ENCODE measurements at regions not wholly inside any gene's neighbourhood (a gene's known extent, or its start where the extent isn't known, plus 50 kb on each side); places are given as distances from the start of the nearest gene placed in this dataset.

GRCh38 chr2:181294979-181295378 lies 162.2 kb upstream of the ITGA4 start:
- peaks cover 3% of the 10 kb centered on the region; the same call in 1 of the 2 replicates for H3K9me2 ChIP-seq (ENCODE audit: insufficient read depth)
- no peak overlapping the region for H3K4me3 ChIP-seq (replicated peaks in 1 of 2; ENCODE audit: low read depth in 1 of 2, low read length in 2 of 2)
- H3K9ac ChIP-seq (ENCODE audit: low read length) = no peak overlapping the region
- ChIA-PET RAD21 (ENCODE audit: low non-redundant PET in 1 of 2, low total read pairs in 2 of 2, uncharacterized antibody in 2 of 2, unreplicated experiment in 2 of 2) (no interaction called here), CTCF (no interaction called here), POLR2A (no interaction called here)
- no peak overlapping the region for H2AFZ ChIP-seq (ENCODE audit: low read depth, low read length, poor library complexity, severe bottlenecking)
- no peaks in the 10 kb centered on the region for H3K27me3 ChIP-seq (ENCODE audit: insufficient read depth, low read length)
- no peaks in the 10 kb centered on the region for H3K36me3 ChIP-seq (ENCODE audit: control insufficient read depth in 1 of 2, insufficient read depth in 2 of 2, low read length in 2 of 2)
- intact Hi-C loops (cut with micrococcal nuclease) = no loop called here
- no peak overlapping the region for H3K4me2 ChIP-seq (ENCODE audit: low read length)
- no peak overlapping the region for H3K27ac ChIP-seq (ENCODE audit: low read depth, low read length)
- BruUV-seq (replicated peaks) = no TSS peak
- H3K9me3 ChIP-seq (ENCODE audit: control insufficient read depth in 1 of 2, insufficient read depth in 1 of 2, low read depth in 1 of 2, low read length in 2 of 2) = no peaks in the 10 kb centered on the region
- H4K20me1 ChIP-seq (ENCODE audit: insufficient read depth) = no peaks in the 10 kb centered on the region
- no peaks in the 10 kb centered on the region for H3K79me2 ChIP-seq (ENCODE audit: insufficient read depth, low read length)
- H3K4me1 ChIP-seq (ENCODE audit: control insufficient read depth in 1 of 2, insufficient read depth in 2 of 2, low read length in 2 of 2) = no peaks in the 10 kb centered on the region
- TF ChIP-seq SIN3A (IDR thresholded peaks at IDR 0.05; ENCODE audit: low read depth) = no peak
- no peak for TF ChIP-seq ELF1 (IDR thresholded peaks at IDR 0.05; ENCODE audit: borderline replicate concordance, low read depth)
- no peak for TF ChIP-seq POLR2A (IDR thresholded peaks at IDR 0.05; ENCODE audit: borderline replicate concordance, extremely low read depth, insufficient read depth, insufficient read length)
- TF ChIP-seq JUND (IDR thresholded peaks at IDR 0.05) = no peak
- no peak for TF ChIP-seq YY1 (IDR thresholded peaks at IDR 0.05; ENCODE audit: extremely low read depth, insufficient replicate concordance, low read depth, low read length)
- no peak for TF ChIP-seq ZNF274 (IDR thresholded peaks at IDR 0.05; ENCODE audit: low read depth, low read length)
- TF ChIP-seq RAD21 (IDR thresholded peaks at IDR 0.05; ENCODE audit: low read depth) = no peak
- TF ChIP-seq CEBPB (IDR thresholded peaks at IDR 0.05; ENCODE audit: low read depth) = no peak
- TF ChIP-seq REST (IDR thresholded peaks at IDR 0.05; ENCODE audit: low read depth) = no peak
- no peak for TF ChIP-seq CBX3 (IDR thresholded peaks at IDR 0.05; ENCODE audit: low read depth)
- no peak for TF ChIP-seq TCF7L2 (IDR thresholded peaks at IDR 0.05; ENCODE audit: borderline replicate concordance, extremely low read depth, insufficient read depth, insufficient read length)
- TF ChIP-seq, protein P1, sequence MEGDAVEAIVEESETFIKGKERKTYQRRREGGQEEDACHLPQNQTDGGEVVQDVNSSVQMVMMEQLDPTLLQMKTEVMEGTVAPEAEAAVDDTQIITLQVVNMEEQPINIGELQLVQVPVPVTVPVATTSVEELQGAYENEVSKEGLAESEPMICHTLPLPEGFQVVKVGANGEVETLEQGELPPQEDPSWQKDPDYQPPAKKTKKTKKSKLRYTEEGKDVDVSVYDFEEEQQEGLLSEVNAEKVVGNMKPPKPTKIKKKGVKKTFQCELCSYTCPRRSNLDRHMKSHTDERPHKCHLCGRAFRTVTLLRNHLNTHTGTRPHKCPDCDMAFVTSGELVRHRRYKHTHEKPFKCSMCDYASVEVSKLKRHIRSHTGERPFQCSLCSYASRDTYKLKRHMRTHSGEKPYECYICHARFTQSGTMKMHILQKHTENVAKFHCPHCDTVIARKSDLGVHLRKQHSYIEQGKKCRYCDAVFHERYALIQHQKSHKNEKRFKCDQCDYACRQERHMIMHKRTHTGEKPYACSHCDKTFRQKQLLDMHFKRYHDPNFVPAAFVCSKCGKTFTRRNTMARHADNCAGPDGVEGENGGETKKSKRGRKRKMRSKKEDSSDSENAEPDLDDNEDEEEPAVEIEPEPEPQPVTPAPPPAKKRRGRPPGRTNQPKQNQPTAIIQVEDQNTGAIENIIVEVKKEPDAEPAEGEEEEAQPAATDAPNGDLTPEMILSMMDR (IDR thresholded peaks at IDR 0.05 in 2 of 3, conservative IDR thresholded peaks at IDR 0.05 in 1 of 3; ENCODE audit: borderline replicate concordance in 1 of 3, insufficient read depth in 1 of 3, low read depth in 2 of 3, low read length in 2 of 3) = no peak
- TF ChIP-seq MAX (IDR thresholded peaks at IDR 0.05) = no peak
- no peak for TF ChIP-seq EZH2phosphoT487 (IDR thresholded peaks at IDR 0.05; ENCODE audit: borderline replicate concordance)
- TF ChIP-seq EGR1 (IDR thresholded peaks at IDR 0.05; ENCODE audit: low read depth) = no peak
- no peak for TF ChIP-seq SP1 (IDR thresholded peaks at IDR 0.05; ENCODE audit: low read depth)
- DNase-seq (ENCODE audit: low read depth, low spot score) (no peak), ATAC-seq (no peak)

Measured in HCT116 (cell line).